OCI-LY7 (cell line): ENCODE measurements at regions not wholly inside any gene's neighbourhood (a gene's known extent, or its start where the extent isn't known, plus 50 kb on each side); places are given as distances from the start of the nearest gene placed in this dataset.

ENCODE experiments used
- BruUV-seq: library from RNA; stranded (reverse); fragments of 400-500 nt; replicated peaks from 2 replicates; lab custom pipeline; 2021; lab: Mats Ljungman, UMichigan
- CTCF ChIA-PET: fragments of 300-600 bp; sonication (Branson Sonifier 250); formaldehyde crosslinking; loops from one replicate; lab custom pipeline; 2022; ENCODE audit warnings: antibody characterized with exemption; ENCODE audit not compliant: unreplicated experiment; lab: Charles Lee
- POLR2A ChIA-PET: fragments of 300-600 bp; sonication (Branson Sonifier 250); formaldehyde crosslinking; loops from one replicate; lab custom pipeline; 2022; ENCODE audit warnings: antibody characterized with exemption; lab: Charles Lee
- DNase-seq: peaks from one replicate; pipeline ENCODE4 v3.0.0-alpha.2; 2015; ENCODE audit warnings: low spot score
- H2AFZ ChIP-seq: fragments of 200-600 bp; sonication (generic), shearing (Covaris generic); 2 replicates; pipeline ENCODE4 v1.6.1; 2014; ENCODE audit warnings: mild to moderate bottlenecking, antibody characterized with exemption, low read length, moderate library complexity
- H3K27ac ChIP-seq: fragments of 200-600 bp; sonication (generic); 2 replicates; pipeline ENCODE4 v1.5.1; 2014; ENCODE audit warnings: mixed run types, low read depth, mild to moderate bottlenecking, moderate library complexity, low read length, inconsistent platforms; ENCODE audit not compliant: poor library complexity, severe bottlenecking
- H3K36me3 ChIP-seq: fragments of 200-600 bp; sonication (generic); 2 replicates; pipeline ENCODE4 v1.6.1; 2014; ENCODE audit warnings: mild to moderate bottlenecking, antibody characterized with exemption, low read length, moderate library complexity, mixed read lengths; ENCODE audit not compliant: insufficient read depth
- H3K4me1 ChIP-seq: fragments of 200-600 bp; sonication (generic); 2 replicates; pipeline ENCODE4 v1.5.1; 2014; ENCODE audit warnings: mild to moderate bottlenecking, low read length; ENCODE audit not compliant: insufficient read depth, poor library complexity, severe bottlenecking
- H3K4me2 ChIP-seq: fragments of 200-600 bp; sonication (generic); 2 replicates; pipeline ENCODE4 v1.6.1; 2014; ENCODE audit warnings: mild to moderate bottlenecking, low read length
- H3K4me3 ChIP-seq: fragments of 200-600 bp; sonication (generic); 2 replicates; pipeline ENCODE4 v1.5.1; 2014; ENCODE audit warnings: mild to moderate bottlenecking, low read depth, low read length; ENCODE audit not compliant: poor library complexity, severe bottlenecking
- H3K79me2 ChIP-seq: fragments of 200-600 bp; sonication (generic); 2 replicates; pipeline ENCODE4 v1.6.1; 2016; ENCODE audit warnings: low read depth, mild to moderate bottlenecking, low read length, moderate library complexity, mixed read lengths; ENCODE audit not compliant: insufficient read depth
- H3K9me2 ChIP-seq: fragments of 200-600 bp; sonication (generic); 2 replicates; pipeline ENCODE4 v1.6.1; 2016; ENCODE audit warnings: mild to moderate bottlenecking, low read length, mixed read lengths; ENCODE audit not compliant: insufficient read depth
- H3K9me3 ChIP-seq: fragments of 200-600 bp; sonication (generic); 2 replicates; pipeline ENCODE4 v1.6.1; 2014; ENCODE audit warnings: mild to moderate bottlenecking, mixed run types, low read length, mixed read lengths
- H4K20me1 ChIP-seq: fragments of 200-600 bp; sonication (generic); 2 replicates; pipeline ENCODE4 v1.6.1; 2014; ENCODE audit warnings: mild to moderate bottlenecking, antibody characterized with exemption, low read length, moderate library complexity, mixed read lengths; ENCODE audit not compliant: insufficient read depth
- CTCF ChIP-seq: fragments of 200-600 bp; sonication (generic); conservative IDR thresholded peaks from 2 replicates; pipeline ENCODE4 v1.5.1; 2014; ENCODE audit warnings: mild to moderate bottlenecking, antibody characterized with exemption, low read length, moderate library complexity, mixed read lengths
- EZH2phosphoT487 ChIP-seq: fragments of 200-600 bp; sonication (generic); IDR thresholded peaks from 2 replicates; pipeline ENCODE4 v1.6.1; 2018; ENCODE audit warnings: low read depth, borderline replicate concordance, mild to moderate bottlenecking, mixed run types, antibody characterized with exemption, low read length, moderate library complexity, mixed read lengths
- intact Hi-C: fragments of 100-400 bp; cut with micrococcal nuclease; formaldehyde crosslinking; loops from one replicate; pipeline ENCODE4 v1.10.0; 2022; ENCODE audit not compliant: unreplicated experiment

GRCh38 chr5:52388349-52388748 lies 399.4 kb upstream of the ITGA1 start:
- Histone ChIP-seq H3K9me2 (no peaks in the 10 kb centered on the region), H3K4me3 (no peak overlapping the region), H2AFZ (no peak overlapping the region), H3K36me3 (no peaks in the 10 kb centered on the region), H3K4me1 (no peaks in the 10 kb centered on the region), H3K79me2 (no peaks in the 10 kb centered on the region), H4K20me1 (no peaks in the 10 kb centered on the region), H3K9me3 (no peaks in the 10 kb centered on the region), H3K27ac (no peak overlapping the region), H3K4me2 (no peak overlapping the region)
- no peak for TF ChIP-seq EZH2phosphoT487
- TF ChIP-seq CTCF, result no peak
- no TSS peak for BruUV-seq
- POLR2A ChIA-PET, result no interaction called here
- DNase-seq, result no peak
- intact Hi-C loops, result no loop called here
- CTCF ChIA-PET, result no interaction called here

GRCh38 chr5:52392321-52392720 lies 395.4 kb upstream of the ITGA1 start:
- Histone ChIP-seq H4K20me1 (no peaks in the 10 kb centered on the region), H3K27ac (no peak overlapping the region), H3K4me1 (no peaks in the 10 kb centered on the region), H3K9me3 (no peaks in the 10 kb centered on the region), H3K4me2 (no peak overlapping the region), H3K9me2 (no peaks in the 10 kb centered on the region), H2AFZ (no peak overlapping the region), H3K36me3 (no peaks in the 10 kb centered on the region), H3K79me2 (no peaks in the 10 kb centered on the region), H3K4me3 (no peak overlapping the region)
- BruUV-seq, result no TSS peak
- CTCF ChIA-PET, result no interaction called here
- POLR2A ChIA-PET, result no interaction called here
- TF ChIP-seq EZH2phosphoT487, result no peak
- no peak for DNase-seq
- intact Hi-C loops, result no loop called here

- no peaks in the 10 kb centered on the region for H3K9me2 ChIP-seq
- H3K4me2 ChIP-seq, result no peak overlapping the region
- intact Hi-C loops, result no loop called here
- TF ChIP-seq CTCF, result no peak
- no peak for TF ChIP-seq EZH2phosphoT487
- H3K27ac ChIP-seq, result no peak overlapping the region
- DNase-seq, result no peak
- no peak overlapping the region for H2AFZ ChIP-seq
- no TSS peak for BruUV-seq
- ChIA-PET CTCF (no interaction called here), POLR2A (interaction anchor here (0.7 kb wide), 1 partner anchor 25 kb away, joined by 3 read pairs; no protein-coding TSS in a partner anchor)
- no peaks in the 10 kb centered on the region for H3K79me2 ChIP-seq
- no peaks in the 10 kb centered on the region for H3K9me3 ChIP-seq
- H3K4me3 ChIP-seq, result no peak overlapping the region
- H3K4me1 ChIP-seq, result no peaks in the 10 kb centered on the region
- H3K36me3 ChIP-seq, result no peaks in the 10 kb centered on the region
- no peaks in the 10 kb centered on the region for H4K20me1 ChIP-seq
These were observed 377.9 kb upstream of the ITGA1 start for GRCh38 chr5:52409835-52410234.
